HG02938 (cell line): ENCODE measurements at regions not wholly inside any gene's neighbourhood (a gene's known extent, or its start where the extent isn't known, plus 50 kb on each side); places are given as distances from the start of the nearest gene placed in this dataset.

Experiments
- ATAC-seq: cut with Tn5 transposase; IDR thresholded peaks from one replicate; pipeline ENCODE4 v1.9.1; 2021; ENCODE audit warnings: mild to moderate bottlenecking, moderate library complexity; ENCODE audit not compliant: unreplicated experiment

- ATAC-seq: no peak
These were observed 375.1 kb upstream of the ACTBL2 start for GRCh38 chr5:57857696-57858095.

GRCh38 chr5:57855831-57856230, 373.2 kb upstream of the ACTBL2 start:
- ATAC-seq: no peak

- no peak for ATAC-seq
These were observed 371.5 kb upstream of the ACTBL2 start for GRCh38 chr5:57853929-57854697.

- ATAC-seq: no peak
These were observed 367.5 kb upstream of the ACTBL2 start for GRCh38 chr5:57850109-57850508.

- no peak for ATAC-seq
These were observed 362.4 kb upstream of the ACTBL2 start for GRCh38 chr5:57845025-57845424.

GRCh38 chr5:57844410-57844809, 361.8 kb upstream of the ACTBL2 start:
- no peak for ATAC-seq

GRCh38 chr5:57843059-57843367, 360.4 kb upstream of the ACTBL2 start:
- ATAC-seq: no peak

GRCh38 chr5:57842364-57843058, 359.9 kb upstream of the ACTBL2 start:
- ATAC-seq: no peak

- no peak for ATAC-seq
These were observed 359.2 kb upstream of the ACTBL2 start for GRCh38 chr5:57841676-57842363.

- no peak for ATAC-seq
These were observed 356.9 kb upstream of the ACTBL2 start for GRCh38 chr5:57839437-57840079.

- ATAC-seq: no peak
These were observed 356.4 kb upstream of the ACTBL2 start for GRCh38 chr5:57839025-57839424.

- ATAC-seq: no peak
These were observed 354.3 kb upstream of the ACTBL2 start for GRCh38 chr5:57836921-57837320.

- ATAC-seq: no peak
These were observed 353.7 kb upstream of the ACTBL2 start for GRCh38 chr5:57836331-57836730.

GRCh38 chr5:57834829-57835608, 352.4 kb upstream of the ACTBL2 start:
- no peak for ATAC-seq

GRCh38 chr5:57833489-57833888, 350.9 kb upstream of the ACTBL2 start:
- no peak for ATAC-seq

- ATAC-seq: no peak
These were observed 350.3 kb upstream of the ACTBL2 start for GRCh38 chr5:57832875-57833274.

- ATAC-seq: no peak
These were observed 349.3 kb upstream of the ACTBL2 start for GRCh38 chr5:57831932-57832331.

- ATAC-seq: no peak
These were observed 348.5 kb upstream of the ACTBL2 start for GRCh38 chr5:57831090-57831489.

GRCh38 chr5:57828221-57828620, 345.6 kb upstream of the ACTBL2 start:
- no peak for ATAC-seq

- ATAC-seq: no peak
These were observed 342.5 kb upstream of the ACTBL2 start for GRCh38 chr5:57825031-57825686.
